GM12891 (cell line): ENCODE measurements at regions not wholly inside any gene's neighbourhood (a gene's known extent, or its start where the extent isn't known, plus 50 kb on each side); places are given as distances from the start of the nearest gene placed in this dataset.

Experiments
- PAX5 ChIP-seq: IDR thresholded peaks from 2 replicates; pipeline ENCODE4 v1.6.1; 2011; ENCODE audit warnings: low read length, moderate library complexity, mild to moderate bottlenecking; ENCODE audit not compliant: insufficient read depth, severe bottlenecking
- POLR2A ChIP-seq: IDR thresholded peaks from 2 replicates; pipeline ENCODE4 v1.6.1; 2011; ENCODE audit warnings: low read depth, low read length, control low read depth
- POLR2AphosphoS5 ChIP-seq: IDR thresholded peaks from 2 replicates; pipeline ENCODE4 v1.6.1; 2011; ENCODE audit warnings: low read depth, low read length, control low read depth
- POU2F2 ChIP-seq: IDR thresholded peaks from 2 replicates; pipeline ENCODE4 v1.6.1; 2011; ENCODE audit warnings: low read depth, mild to moderate bottlenecking, control low read depth, low read length, moderate library complexity
- SPI1 ChIP-seq: IDR thresholded peaks from 2 replicates; pipeline ENCODE4 v1.6.1; 2011; ENCODE audit warnings: low read depth, low read length, control low read depth
- TAF1 ChIP-seq: IDR thresholded peaks from 2 replicates; pipeline ENCODE4 v1.6.1; 2011; ENCODE audit warnings: low read depth, low read length, control low read depth

DNA sequence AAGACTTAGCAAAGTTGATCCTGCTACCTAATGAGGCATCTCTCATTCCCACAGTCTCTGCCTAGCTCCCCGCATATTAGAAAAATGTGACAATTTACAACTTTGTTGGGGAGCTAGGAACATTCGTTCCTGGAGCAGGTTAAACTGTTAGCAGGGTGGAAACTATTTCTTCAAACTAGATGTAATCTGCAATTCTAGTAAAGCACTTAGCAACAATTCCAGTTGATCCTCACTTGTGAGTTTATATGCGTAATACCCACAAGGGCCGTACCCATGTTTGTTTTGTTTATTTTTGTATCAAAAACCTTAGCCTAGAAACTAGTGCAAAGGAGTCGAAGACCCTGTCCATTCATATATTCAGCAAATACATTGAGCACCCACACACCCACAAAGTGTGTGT, 175.8 kb upstream of the DMAC1 start:
- TF ChIP-seq POLR2AphosphoS5 (no peak), TAF1 (no peak), POLR2A (no peak), SPI1 (no peak), PAX5 (no peak), POU2F2 (no peak)
